ENCODE measurements at regions not wholly inside any gene's neighbourhood (a gene's known extent, or its start where the extent isn't known, plus 50 kb on each side); places are given as distances from the start of the nearest gene placed in this dataset.

DNA sequence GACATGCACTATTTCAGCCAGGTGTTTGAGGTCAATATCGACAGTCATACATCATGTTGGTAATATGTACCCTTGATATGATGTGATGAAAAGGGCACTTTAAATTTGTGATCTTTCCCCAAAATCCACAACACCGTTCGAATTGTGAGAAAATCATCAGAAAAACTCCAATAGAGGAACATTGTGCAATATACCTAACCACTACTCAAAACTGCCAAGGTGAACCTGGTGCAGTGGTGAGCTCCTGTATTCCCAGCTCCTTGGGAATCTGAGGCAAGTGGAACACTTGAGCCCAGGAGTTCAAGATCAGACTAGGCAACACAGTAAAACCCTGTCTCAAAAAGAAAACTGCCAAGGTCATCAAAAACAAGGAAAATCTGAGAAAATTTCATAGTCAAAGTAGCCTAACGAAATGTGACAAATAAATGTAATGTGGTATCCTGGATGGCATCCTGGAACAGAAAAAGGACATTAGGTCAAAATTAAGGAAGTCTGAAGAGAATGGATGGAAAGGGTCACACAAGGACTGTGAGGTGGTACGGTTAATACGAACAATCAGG is 55.6 kb upstream of the LSM6 start:
- intact Hi-C loops (cut with DNase I; ENCODE audit: low total_unique reads) (no loop called here), in situ Hi-C loops (cut with MboI; ENCODE audit: low sequenced_read_pairs in 4 of 4) (loop anchor here in 1 of 4 donors (25.0 kb wide), 1 partner anchor 792 kb away; no protein-coding TSS in a partner anchor)
- ATAC-seq = no peak
- DNase-seq = no peak
- no peaks in the 10 kb centered on the region for H3K4me1 ChIP-seq
- H3K9me3 ChIP-seq = no peaks in the 10 kb centered on the region
- H3K36me3 ChIP-seq = no peaks in the 10 kb centered on the region
- TF ChIP-seq, protein P1, sequence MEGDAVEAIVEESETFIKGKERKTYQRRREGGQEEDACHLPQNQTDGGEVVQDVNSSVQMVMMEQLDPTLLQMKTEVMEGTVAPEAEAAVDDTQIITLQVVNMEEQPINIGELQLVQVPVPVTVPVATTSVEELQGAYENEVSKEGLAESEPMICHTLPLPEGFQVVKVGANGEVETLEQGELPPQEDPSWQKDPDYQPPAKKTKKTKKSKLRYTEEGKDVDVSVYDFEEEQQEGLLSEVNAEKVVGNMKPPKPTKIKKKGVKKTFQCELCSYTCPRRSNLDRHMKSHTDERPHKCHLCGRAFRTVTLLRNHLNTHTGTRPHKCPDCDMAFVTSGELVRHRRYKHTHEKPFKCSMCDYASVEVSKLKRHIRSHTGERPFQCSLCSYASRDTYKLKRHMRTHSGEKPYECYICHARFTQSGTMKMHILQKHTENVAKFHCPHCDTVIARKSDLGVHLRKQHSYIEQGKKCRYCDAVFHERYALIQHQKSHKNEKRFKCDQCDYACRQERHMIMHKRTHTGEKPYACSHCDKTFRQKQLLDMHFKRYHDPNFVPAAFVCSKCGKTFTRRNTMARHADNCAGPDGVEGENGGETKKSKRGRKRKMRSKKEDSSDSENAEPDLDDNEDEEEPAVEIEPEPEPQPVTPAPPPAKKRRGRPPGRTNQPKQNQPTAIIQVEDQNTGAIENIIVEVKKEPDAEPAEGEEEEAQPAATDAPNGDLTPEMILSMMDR (IDR thresholded peaks at IDR 0.05 in 4 of 5, conservative IDR thresholded peaks at IDR 0.05 in 1 of 5) = no peak
- TF ChIP-seq POLR2A (IDR thresholded peaks at IDR 0.05) = no peak
- no peak overlapping the region for H3K4me3 ChIP-seq
- H3K27ac ChIP-seq = no peak overlapping the region
- H3K27me3 ChIP-seq = no peaks in the 10 kb centered on the region

DNA sequence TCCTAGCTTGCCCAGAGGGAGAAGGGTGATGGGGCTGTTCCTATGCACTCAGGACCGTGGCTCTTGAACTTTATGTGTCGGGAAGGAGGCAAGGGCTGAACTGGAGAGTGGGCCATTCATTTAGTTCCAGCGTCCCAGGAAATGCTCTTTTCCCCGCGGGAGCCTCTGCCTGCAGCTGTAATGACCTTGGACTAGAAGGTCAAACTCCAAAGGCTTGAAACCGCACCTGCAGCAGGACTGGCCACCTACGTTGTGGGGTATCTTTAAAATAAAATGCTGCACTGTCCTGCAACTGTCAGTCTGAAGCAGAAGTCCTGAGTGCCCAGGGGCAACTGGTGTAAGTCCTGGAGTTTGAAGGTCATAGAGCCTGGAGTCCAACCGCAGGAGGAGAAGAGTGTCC is 61.5 kb upstream of the LSM6 start:
- Histone ChIP-seq H3K9me3 (no peaks in the 10 kb centered on the region), H3K4me3 (no peak overlapping the region), H3K27me3 (no peaks in the 10 kb centered on the region), H3K36me3 (no peaks in the 10 kb centered on the region), H3K4me1 (no peaks in the 10 kb centered on the region), H3K27ac (no peak overlapping the region)
- ATAC-seq (no peak), DNase-seq (no peak)
- in situ Hi-C loops (cut with MboI; ENCODE audit: low sequenced_read_pairs in 4 of 4) (loop anchor here in 1 of 4 donors (25.0 kb wide), 1 partner anchor 798 kb away; no protein-coding TSS in a partner anchor), intact Hi-C loops (cut with DNase I; ENCODE audit: low total_unique reads) (loop anchor here (5.0 kb wide), 1 partner anchor 687 kb away; no protein-coding TSS in a partner anchor)
- TF ChIP-seq, protein P1 (IDR thresholded peaks at IDR 0.05 in 4 of 5, conservative IDR thresholded peaks at IDR 0.05 in 1 of 5) = no peak
- TF ChIP-seq POLR2A (IDR thresholded peaks at IDR 0.05) = no peak

DNA sequence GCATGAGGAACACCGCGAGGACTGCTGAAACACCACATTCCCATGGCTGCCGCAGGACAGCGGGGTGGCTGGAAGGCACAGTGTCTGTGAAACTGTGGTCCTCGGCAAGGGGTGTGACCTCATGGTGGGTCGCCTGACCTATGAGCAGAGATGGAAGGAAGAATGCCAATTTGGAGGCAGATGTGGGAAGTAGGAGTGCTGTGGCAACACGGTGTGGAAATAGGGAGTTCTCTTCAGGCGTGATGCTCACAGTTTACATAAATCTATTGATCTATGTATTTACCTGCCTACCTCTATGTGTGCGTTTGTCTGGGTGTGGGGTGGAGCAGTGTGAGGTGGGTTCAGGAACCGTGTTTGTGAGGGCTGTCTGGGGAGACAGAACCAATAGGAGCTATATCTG is 62.3 kb upstream of the LSM6 start:
- Histone ChIP-seq H3K36me3 (no peaks in the 10 kb centered on the region), H3K4me1 (no peaks in the 10 kb centered on the region), H3K4me3 (no peak overlapping the region), H3K27ac (no peak overlapping the region), H3K27me3 (no peaks in the 10 kb centered on the region), H3K9me3 (no peaks in the 10 kb centered on the region)
- ATAC-seq (no peak), DNase-seq (no peak)
- intact Hi-C loops (cut with DNase I; ENCODE audit: low total_unique reads) (loop anchor here (5.0 kb wide), 1 partner anchor 686 kb away; no protein-coding TSS in a partner anchor), in situ Hi-C loops (cut with MboI; ENCODE audit: low sequenced_read_pairs in 4 of 4) (loop anchor here in 1 of 4 donors (25.0 kb wide), 1 partner anchor 799 kb away; no protein-coding TSS in a partner anchor)
- no peak for TF ChIP-seq POLR2A (IDR thresholded peaks at IDR 0.05)
- TF ChIP-seq, protein P1 (IDR thresholded peaks at IDR 0.05 in 4 of 5, conservative IDR thresholded peaks at IDR 0.05 in 1 of 5) = no peak

DNA sequence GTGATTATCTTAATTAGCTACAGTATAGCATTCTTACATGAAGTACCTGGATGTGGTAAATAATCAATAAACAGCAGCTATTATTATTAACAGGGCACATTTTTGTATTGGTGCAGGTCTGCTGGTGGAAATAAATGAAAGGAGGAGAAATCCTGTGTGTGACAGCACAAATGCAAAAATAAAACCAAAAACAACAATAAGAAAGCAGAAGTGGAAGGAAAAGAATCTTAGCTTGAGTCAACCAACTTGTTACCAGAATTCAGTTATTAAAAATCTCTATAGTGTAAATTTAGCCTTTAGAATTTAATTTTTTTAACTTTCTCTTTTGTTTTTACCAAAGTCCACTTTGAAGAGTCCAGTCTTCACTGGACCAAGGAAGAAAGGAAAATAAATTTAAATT is 63.1 kb upstream of the LSM6 start:
- DNase-seq (no peak), ATAC-seq (no peak)
- TF ChIP-seq, protein P1 (IDR thresholded peaks at IDR 0.05 in 4 of 5, conservative IDR thresholded peaks at IDR 0.05 in 1 of 5) = no peak
- TF ChIP-seq POLR2A (IDR thresholded peaks at IDR 0.05) = no peak
- Histone ChIP-seq H3K4me1 (no peaks in the 10 kb centered on the region), H3K27me3 (no peaks in the 10 kb centered on the region), H3K27ac (no peak overlapping the region), H3K4me3 (no peak overlapping the region), H3K36me3 (no peaks in the 10 kb centered on the region), H3K9me3 (no peaks in the 10 kb centered on the region)
- in situ Hi-C loops (cut with MboI; ENCODE audit: low sequenced_read_pairs in 4 of 4) (loop anchor here in 1 of 4 donors (25.0 kb wide), 1 partner anchor 800 kb away; no protein-coding TSS in a partner anchor), intact Hi-C loops (cut with DNase I; ENCODE audit: low total_unique reads) (loop anchor here (5.0 kb wide), 1 partner anchor 685 kb away; no protein-coding TSS in a partner anchor)
